H1 (cell line): ENCODE measurements at regions not wholly inside any gene's neighbourhood (a gene's known extent, or its start where the extent isn't known, plus 50 kb on each side); places are given as distances from the start of the nearest gene placed in this dataset.

Experiments used
- BACH1 ChIP-seq: IDR thresholded peaks from 2 replicates; pipeline ENCODE4 v1.6.1; 2012; ENCODE audit warnings: low read length, improper control_type of control experiment
- CBX5 ChIP-seq: fragments of 300-800, 300-1000 bp; sonication (generic); IDR thresholded peaks from 2 replicates; pipeline ENCODE4 v1.7.1; 2016; ENCODE audit warnings: antibody characterized with exemption, low read length, low read depth
- JUND ChIP-seq: IDR thresholded peaks from 2 replicates; pipeline ENCODE4 v1.6.1; 2011; ENCODE audit warnings: mild to moderate bottlenecking, improper control_type of control experiment, low read length
- POU5F1 ChIP-seq: IDR thresholded peaks from 2 replicates; pipeline ENCODE4 v1.6.1; 2011; ENCODE audit warnings: low read depth, mild to moderate bottlenecking, low read length, moderate library complexity
- RFX5 ChIP-seq: IDR thresholded peaks from 2 replicates; pipeline ENCODE4 v1.6.1; 2011; ENCODE audit warnings: low read depth, low read length, improper control_type of control experiment, borderline replicate concordance
- SP2 ChIP-seq: IDR thresholded peaks from 2 replicates; pipeline ENCODE4 v1.6.1; 2012; ENCODE audit warnings: mild to moderate bottlenecking, low read length, inconsistent platforms
- TF ChIP-seq, protein P1 (sequence below): IDR thresholded peaks from 2 replicates; pipeline ENCODE4 v1.6.1; 2012; ENCODE audit warnings: inconsistent platforms

DNA sequence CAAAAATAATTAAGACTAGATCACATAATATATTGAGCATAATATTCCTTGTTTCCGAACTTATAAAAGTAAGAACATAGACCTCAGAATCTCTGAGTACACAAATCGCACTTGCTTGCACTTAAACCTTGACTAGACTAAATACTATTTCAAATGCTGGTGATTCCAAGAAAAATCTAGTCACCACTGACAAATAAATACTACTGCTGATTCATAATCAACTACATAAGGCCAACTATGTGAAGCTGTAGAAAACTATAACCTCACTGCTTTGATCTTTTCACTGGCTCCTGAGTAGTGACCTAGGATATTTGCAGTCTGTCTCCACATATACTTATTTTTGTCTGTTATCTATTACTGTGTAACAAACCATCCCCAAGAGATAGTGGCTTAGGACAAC lies 245.4 kb downstream of the DIO2 start (continued):
- TF ChIP-seq RFX5 (no peak), SP2 (no peak), JUND (no peak), CBX5 (no peak), POU5F1 (no peak), BACH1 (no peak)
- TF ChIP-seq, protein P1, sequence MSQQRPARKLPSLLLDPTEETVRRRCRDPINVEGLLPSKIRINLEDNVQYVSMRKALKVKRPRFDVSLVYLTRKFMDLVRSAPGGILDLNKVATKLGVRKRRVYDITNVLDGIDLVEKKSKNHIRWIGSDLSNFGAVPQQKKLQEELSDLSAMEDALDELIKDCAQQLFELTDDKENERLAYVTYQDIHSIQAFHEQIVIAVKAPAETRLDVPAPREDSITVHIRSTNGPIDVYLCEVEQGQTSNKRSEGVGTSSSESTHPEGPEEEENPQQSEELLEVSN = no peak
